Esophagus (tissue), 2 donors: ENCODE measurements at regions not wholly inside any gene's neighbourhood (a gene's known extent, or its start where the extent isn't known, plus 50 kb on each side); places are given as distances from the start of the nearest gene placed in this dataset.

Experiments
- H3K27ac ChIP-seq, 2 donors: one replicate each; pipeline ENCODE4 v1.5.1; 2013; ENCODE audit warnings: low read depth in 2 of 2, mild to moderate bottlenecking in 2 of 2, inconsistent platforms in 1 of 2, low read length in 1 of 2, moderate library complexity in 1 of 2
- H3K27me3 ChIP-seq, 2 donors: one replicate each; pipeline ENCODE4 v1.6.1; 2013; ENCODE audit warnings: low read length in 2 of 2, control low read depth in 1 of 2, mild to moderate bottlenecking in 1 of 2; ENCODE audit not compliant: insufficient read depth in 2 of 2, control insufficient read depth in 1 of 2
- H3K36me3 ChIP-seq, 2 donors: one replicate each; pipeline ENCODE4 v1.6.1; 2013; ENCODE audit warnings: low read length in 1 of 2; ENCODE audit not compliant: control insufficient read depth in 2 of 2, insufficient read depth in 2 of 2
- H3K4me1 ChIP-seq, 2 donors: one replicate each; pipeline ENCODE4 v1.6.1; 2013; ENCODE audit warnings: low read length in 1 of 2; ENCODE audit not compliant: control insufficient read depth in 2 of 2, insufficient read depth in 2 of 2
- H3K4me3 ChIP-seq, 2 donors: one replicate each; pipeline ENCODE4 v1.5.1; 2013; ENCODE audit warnings: low read length in 2 of 2, mild to moderate bottlenecking in 2 of 2, low read depth in 1 of 2, moderate library complexity in 1 of 2
- H3K9me3 ChIP-seq, 2 donors: one replicate each; pipeline ENCODE4 v1.6.1; 2013; ENCODE audit warnings: mild to moderate bottlenecking in 2 of 2, low read depth in 1 of 2, low read length in 1 of 2, moderate library complexity in 1 of 2; ENCODE audit not compliant: control insufficient read depth in 2 of 2, insufficient read depth in 1 of 2
- WGBS, 2 donors: extraction: QIAGEN DNeasy Blood & Tissue Kit; methylation state at CpG; one replicate each; pipeline ENCODE4 v1.1.7; 2013; 5-methylcytosine and 5-hydroxymethylcytosine counted together
- donor health status: healthy with polysubstance abuse.
- donor health status: Bipolar disorder and iron deficiency.

DNA sequence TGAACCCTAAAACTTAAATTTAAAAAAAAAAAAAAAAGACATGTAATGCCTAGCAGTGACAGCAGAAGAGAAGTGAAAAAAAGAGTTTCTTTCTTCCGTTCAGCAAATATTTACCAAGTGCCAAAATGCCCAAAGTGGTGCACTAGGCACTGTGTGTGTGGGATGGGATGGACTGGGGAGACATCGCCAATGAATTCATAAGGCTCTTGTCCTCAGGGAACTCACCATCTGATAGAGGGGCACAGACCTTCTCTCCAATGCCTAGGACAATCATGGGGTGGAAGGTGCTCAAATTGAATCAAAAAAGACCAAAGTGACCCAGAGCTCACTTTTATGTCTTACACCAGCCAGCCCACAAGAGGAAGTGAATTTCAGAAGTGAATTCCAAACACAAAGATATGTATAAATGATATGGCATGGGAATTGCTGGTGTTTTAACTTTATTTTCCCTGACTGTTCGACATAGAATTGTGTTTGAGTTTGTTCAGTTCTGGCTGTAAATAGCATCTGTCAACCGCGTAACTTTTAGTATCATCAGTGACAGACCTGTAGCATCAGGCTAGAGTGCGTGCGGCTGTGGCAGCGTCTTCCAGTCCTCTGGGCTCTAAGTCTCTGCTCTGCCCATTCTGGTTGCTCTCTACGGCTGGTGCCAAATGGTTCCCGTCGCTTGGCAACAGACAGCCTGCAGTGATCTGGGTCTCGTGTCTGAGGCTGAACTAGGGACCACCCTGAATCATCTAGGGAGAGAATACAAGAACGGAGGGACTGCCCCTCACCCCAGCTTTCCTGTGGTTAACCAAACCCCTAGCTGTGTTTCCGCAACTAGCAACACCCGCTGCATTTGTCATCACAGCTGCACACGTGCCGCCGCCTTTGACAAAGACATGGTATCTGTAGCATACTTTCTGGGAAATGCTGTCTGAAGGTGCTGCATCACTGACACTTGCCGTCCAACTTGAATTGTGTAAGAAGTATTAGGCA, 154.0 kb upstream of the THBS1 start:
- Histone ChIP-seq H3K9me3 (no peaks in the 10 kb centered on the region), H3K4me1 (no peaks in the 10 kb centered on the region), H3K27me3 (no peaks in the 10 kb centered on the region), H3K27ac (peak overlapping the region in 1 of 2 donors; percentile 18), H3K36me3 (no peaks in the 10 kb centered on the region), H3K4me3 (no peak overlapping the region)
- 62 to 65% methylated on average over 19 of the region's 19 CpGs for WGBS, 2 donors

DNA sequence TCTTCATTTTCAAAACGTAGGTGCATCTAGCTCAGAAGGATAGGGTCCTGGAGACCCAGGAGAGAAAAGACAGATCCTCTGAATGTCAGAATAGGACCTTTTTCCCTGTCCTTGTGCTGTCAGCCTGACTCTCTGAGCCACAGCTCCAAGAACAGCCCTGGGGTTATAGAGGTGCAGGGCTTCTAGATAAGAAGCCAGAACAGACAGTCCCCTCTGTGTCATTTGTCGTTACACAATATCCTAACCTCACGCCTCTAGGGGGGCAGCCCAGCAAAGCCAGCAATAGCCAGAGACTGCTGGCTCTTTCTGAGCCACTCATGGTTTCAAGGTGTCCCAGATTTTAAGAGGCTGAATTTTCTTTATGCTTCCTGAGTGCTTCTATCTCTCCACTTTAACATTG, 153.2 kb upstream of the THBS1 start:
- Histone ChIP-seq H3K9me3 (no peaks in the 10 kb centered on the region), H3K27me3 (no peaks in the 10 kb centered on the region), H3K4me3 (no peak overlapping the region), H3K4me1 (no peaks in the 10 kb centered on the region), H3K36me3 (no peaks in the 10 kb centered on the region), H3K27ac (no peak overlapping the region)
- WGBS, 2 donors, result 55 to 77% methylated on average over 3 of the region's 3 CpGs

DNA sequence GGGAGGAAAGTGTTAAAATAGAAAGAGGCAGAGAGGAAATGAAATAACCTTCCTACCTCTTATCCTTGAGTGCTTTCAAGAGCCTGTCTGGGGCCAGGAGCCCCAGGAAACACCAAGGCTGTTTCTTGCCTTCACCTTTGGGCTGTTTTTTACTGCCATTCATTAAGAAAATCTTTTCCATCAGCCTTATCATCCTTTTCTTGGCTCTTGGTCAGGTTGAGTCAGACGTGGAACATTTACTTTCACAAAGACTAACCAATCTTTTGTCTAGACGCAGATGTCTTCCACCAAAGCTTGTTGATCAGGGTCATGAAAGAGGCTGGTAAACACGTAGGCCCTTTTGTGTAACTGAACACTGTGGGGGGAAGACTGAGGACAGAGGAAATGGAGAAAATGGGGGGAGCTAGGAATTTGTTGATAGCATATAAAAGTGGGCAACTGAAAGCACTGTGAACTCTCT, 151.0 kb upstream of the THBS1 start:
- Histone ChIP-seq H3K36me3 (no peaks in the 10 kb centered on the region), H3K9me3 (no peaks in the 10 kb centered on the region), H3K4me1 (peaks cover 2 to 4% of the 10 kb centered on the region in 2 donors), H3K27me3 (no peaks in the 10 kb centered on the region), H3K4me3 (no peak overlapping the region), H3K27ac (no peak overlapping the region)
- WGBS, 2 donors, result 11 to 13% methylated on average over 3 of the region's 3 CpGs

DNA sequence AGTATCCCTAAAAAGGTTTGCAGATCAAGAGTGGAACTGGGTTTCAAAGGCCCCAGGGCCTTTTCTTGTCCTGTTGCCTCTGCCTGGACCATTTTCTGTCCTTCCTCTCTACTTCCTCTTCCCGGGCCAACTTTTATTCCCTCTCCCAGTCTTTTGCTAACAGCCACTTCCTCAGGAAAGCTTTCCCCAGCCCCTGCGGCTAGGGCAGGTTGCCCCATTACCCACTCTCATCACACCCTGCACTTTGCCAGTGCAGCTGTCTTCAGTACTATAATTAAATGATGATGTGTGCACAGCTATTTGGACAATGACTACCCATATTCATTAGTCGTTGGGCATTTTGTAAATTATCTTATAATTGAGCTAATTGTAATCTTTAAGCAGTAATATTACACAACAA, 150.5 kb upstream of the THBS1 start:
- Histone ChIP-seq H3K27me3 (no peaks in the 10 kb centered on the region), H3K9me3 (no peaks in the 10 kb centered on the region), H3K27ac (no peak overlapping the region), H3K36me3 (no peaks in the 10 kb centered on the region), H3K4me3 (no peak overlapping the region), H3K4me1 (peaks cover 2 to 4% of the 10 kb centered on the region in 2 donors)
- 71 to 83% methylated on average over 3 of the region's 3 CpGs for WGBS, 2 donors

DNA sequence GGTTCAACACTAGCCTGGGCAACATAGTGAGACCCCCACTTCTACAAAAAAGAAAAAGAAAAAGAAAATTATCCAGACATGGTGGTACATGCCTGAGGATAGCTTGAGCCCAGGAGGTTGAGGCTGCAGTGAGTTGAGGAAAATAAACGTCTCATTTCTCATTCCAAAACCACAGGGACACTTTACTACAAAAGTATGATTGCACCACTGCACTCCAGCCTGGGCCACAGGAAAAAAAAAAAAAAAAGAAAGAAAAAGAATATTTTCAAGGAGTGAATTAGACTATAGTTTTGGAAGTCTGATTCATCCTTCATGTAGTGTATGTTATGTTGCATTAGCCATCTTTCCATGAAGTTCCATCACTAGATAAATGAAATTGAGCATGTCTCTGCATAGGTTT, 149.5 kb upstream of the THBS1 start:
- H3K4me1 ChIP-seq, result peaks cover 2 to 4% of the 10 kb centered on the region in 2 donors
- H3K27ac ChIP-seq, result no peak overlapping the region
- H3K9me3 ChIP-seq, result no peaks in the 10 kb centered on the region
- WGBS, 2 donors, result 58 to 78% methylated on average over 1 of the region's 1 CpG
- no peak overlapping the region for H3K4me3 ChIP-seq
- no peaks in the 10 kb centered on the region for H3K27me3 ChIP-seq
- no peaks in the 10 kb centered on the region for H3K36me3 ChIP-seq

DNA sequence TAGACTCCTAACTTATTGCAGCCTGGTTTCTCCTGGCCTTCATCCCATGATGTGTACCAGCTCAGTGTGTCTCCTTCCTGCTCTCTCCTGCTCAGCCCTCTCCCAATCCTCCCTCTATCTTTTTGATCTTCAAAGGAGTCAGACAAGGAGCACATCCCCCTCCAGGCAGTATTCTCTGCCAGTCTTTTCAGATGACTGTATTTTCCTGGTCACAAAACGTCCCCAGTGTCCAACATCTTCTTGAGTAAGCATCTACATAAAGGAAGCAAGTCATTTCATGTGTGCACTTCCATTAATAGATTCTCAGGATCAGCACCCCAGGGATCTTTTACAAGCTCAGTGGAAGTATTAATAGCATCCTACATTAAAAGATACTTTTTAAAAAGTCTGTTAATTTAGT, 148.9 kb upstream of the THBS1 start:
- Histone ChIP-seq H3K4me1 (peaks cover 2 to 4% of the 10 kb centered on the region in 2 donors), H3K9me3 (no peaks in the 10 kb centered on the region), H3K36me3 (no peaks in the 10 kb centered on the region), H3K27ac (no peak overlapping the region), H3K4me3 (no peak overlapping the region), H3K27me3 (no peaks in the 10 kb centered on the region)
- WGBS, 2 donors, result 18 to 38% methylated on average over 1 of the region's 1 CpG

DNA sequence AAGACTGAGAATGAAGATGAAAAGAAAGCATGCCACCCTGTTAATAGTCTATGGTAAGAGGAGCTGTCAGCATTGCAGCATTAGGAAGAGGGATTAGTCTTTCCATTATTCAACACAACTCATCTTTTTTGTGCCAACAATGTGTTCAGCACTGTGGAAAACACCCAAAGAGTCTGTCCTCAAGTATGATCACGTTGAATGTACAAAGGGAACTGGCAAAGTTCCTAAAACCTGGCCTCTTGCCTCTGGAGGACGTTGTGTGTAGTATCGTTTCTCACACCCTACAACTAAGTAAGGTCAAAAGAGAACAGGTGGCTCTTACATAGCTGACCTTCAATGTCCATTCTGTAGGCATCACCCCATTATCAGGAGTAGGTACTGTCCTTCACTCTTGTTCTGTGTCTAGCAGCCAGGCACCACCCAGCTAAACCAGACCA, 147.9 kb upstream of the THBS1 start:
- no peak overlapping the region for H3K4me3 ChIP-seq
- H3K9me3 ChIP-seq, result no peaks in the 10 kb centered on the region
- H3K27me3 ChIP-seq, result no peaks in the 10 kb centered on the region
- WGBS, 2 donors, result 27 to 38% methylated on average over 3 of the region's 3 CpGs
- H3K36me3 ChIP-seq, result no peaks in the 10 kb centered on the region
- H3K27ac ChIP-seq, result peak overlapping the region in 1 of 2 donors; percentile 74
- H3K4me1 ChIP-seq, result peaks cover 2 to 4% of the 10 kb centered on the region in 2 donors

DNA sequence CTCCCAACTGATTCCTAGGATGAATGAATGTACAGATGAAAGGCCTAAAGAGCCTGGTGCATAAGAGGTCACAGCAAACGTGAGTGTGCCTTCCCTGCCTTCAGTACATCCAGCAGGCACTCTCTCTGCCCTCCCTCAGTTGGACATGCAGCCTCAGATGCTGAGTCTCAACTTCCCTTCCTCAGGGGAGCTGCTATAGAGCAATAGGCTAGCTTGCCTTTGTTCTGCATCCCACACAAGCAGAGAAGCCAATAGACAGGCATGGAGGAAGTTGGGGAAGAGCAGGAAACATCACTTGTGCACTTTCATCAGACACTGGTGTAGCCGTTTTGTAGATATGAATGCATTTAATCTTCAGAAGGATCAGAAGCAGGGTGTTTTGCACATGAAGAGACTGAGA, 147.5 kb upstream of the THBS1 start:
- Histone ChIP-seq H3K27ac (peak overlapping the region in 1 of 2 donors; percentile 74), H3K4me1 (peaks cover 2 to 4% of the 10 kb centered on the region in 2 donors)

DNA sequence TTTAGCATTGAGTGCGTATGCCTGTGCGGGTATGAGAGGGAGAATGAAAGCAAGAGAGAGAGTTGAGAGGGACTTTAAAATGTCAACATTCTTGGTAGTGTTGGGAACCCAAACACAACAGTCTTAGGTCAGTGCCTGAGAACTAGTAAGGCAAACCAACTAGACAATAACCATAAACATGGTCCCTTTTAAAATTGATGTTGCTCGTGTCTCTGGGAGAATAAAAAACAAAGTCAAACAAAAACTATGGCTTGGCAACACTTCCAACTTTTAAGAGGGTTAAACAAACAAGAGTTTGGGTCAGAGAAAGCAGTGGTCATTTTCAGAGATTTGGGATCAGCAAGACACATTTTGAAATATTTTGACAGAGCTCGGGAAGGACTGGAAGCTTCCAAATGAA, 146.7 kb upstream of the THBS1 start:
- WGBS, 2 donors, result 76% methylated on average over 4 of the region's 4 CpGs
- no peak overlapping the region for H3K27ac ChIP-seq
- H3K27me3 ChIP-seq, result no peaks in the 10 kb centered on the region
- no peaks in the 10 kb centered on the region for H3K36me3 ChIP-seq
- H3K4me3 ChIP-seq, result no peak overlapping the region
- no peaks in the 10 kb centered on the region for H3K9me3 ChIP-seq
- peaks cover 2 to 4% of the 10 kb centered on the region in 2 donors for H3K4me1 ChIP-seq

More for the DNA sequence above, 147.5 kb upstream of the THBS1 start:
- Histone ChIP-seq H3K4me3 (no peak overlapping the region), H3K9me3 (no peaks in the 10 kb centered on the region), H3K36me3 (no peaks in the 10 kb centered on the region), H3K27me3 (no peaks in the 10 kb centered on the region)
- 44 to 47% methylated on average over 2 of the region's 2 CpGs for WGBS, 2 donors
